GM12892 (cell line): ENCODE measurements at regions not wholly inside any gene's neighbourhood (a gene's known extent, or its start where the extent isn't known, plus 50 kb on each side); places are given as distances from the start of the nearest gene placed in this dataset.

Source experiments
- POLR2A ChIP-seq: IDR thresholded peaks from 2 replicates; pipeline ENCODE4 v1.6.1; 2011; ENCODE audit warnings: low read depth, low read length, control low read depth
- POLR2AphosphoS5 ChIP-seq: IDR thresholded peaks from 2 replicates; pipeline ENCODE4 v1.6.1; 2011; ENCODE audit warnings: low read depth, low read length, control low read depth
- TAF1 ChIP-seq: IDR thresholded peaks from 2 replicates; pipeline ENCODE4 v1.6.1; 2011; ENCODE audit warnings: low read depth, mild to moderate bottlenecking, control low read depth, low read length, borderline replicate concordance

DNA sequence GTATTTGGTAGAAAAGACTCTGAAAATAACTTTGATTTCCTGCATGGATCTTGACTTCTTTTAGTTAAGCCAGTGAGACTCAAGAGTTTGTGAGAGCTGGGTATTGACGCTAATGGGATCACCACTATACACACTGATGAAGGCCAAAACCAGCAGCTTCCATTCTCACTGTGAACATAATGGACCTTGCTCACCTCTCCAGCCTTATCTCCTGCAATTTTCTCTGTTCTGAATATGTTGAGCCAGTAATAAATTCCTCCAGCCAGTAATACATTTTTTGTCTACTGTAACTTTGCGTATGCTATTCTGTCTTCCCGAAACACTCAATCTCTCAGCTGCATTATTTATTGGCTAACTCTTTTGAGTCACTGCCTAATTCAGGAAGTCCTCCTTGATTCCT lies 111.6 kb upstream of the PPP2R5A start:
- TF ChIP-seq POLR2A (no peak), POLR2AphosphoS5 (no peak), TAF1 (no peak)
